Large intestine (tissue), 3 donors: ENCODE measurements at regions not wholly inside any gene's neighbourhood (a gene's known extent, or its start where the extent isn't known, plus 50 kb on each side); places are given as distances from the start of the nearest gene placed in this dataset.

Experiments
- DNase-seq, 2 donors: peaks; one replicate each; pipeline versions ENCODE4 v3.0.0 to v3.0.0-alpha.2; 2013
- H3K27ac ChIP-seq: one replicate; pipeline ENCODE4 v1.5.1; 2013; ENCODE audit warnings: low read length
- H3K27me3 ChIP-seq: 2 replicates; pipeline ENCODE4 v1.6.1; 2013; ENCODE audit warnings: low read length; ENCODE audit not compliant: control insufficient read depth, insufficient read depth
- H3K36me3 ChIP-seq: 2 replicates; pipeline ENCODE4 v1.6.1; 2013; ENCODE audit warnings: low read length; ENCODE audit not compliant: control insufficient read depth, insufficient read depth
- H3K4me1 ChIP-seq: one replicate; pipeline ENCODE4 v1.6.1; 2013; ENCODE audit warnings: low read length; ENCODE audit not compliant: control insufficient read depth, insufficient read depth
- H3K4me3 ChIP-seq: one replicate; pipeline ENCODE4 v1.5.1; 2013; ENCODE audit warnings: low read length
- H3K9me3 ChIP-seq: one replicate; pipeline ENCODE4 v1.6.1; 2013; ENCODE audit warnings: mild to moderate bottlenecking, low read depth, low read length, moderate library complexity; ENCODE audit not compliant: control insufficient read depth
- WGBS: methylation state at CpG from one replicate; pipeline ENCODE4 v1.1.5; 2013; ENCODE audit warnings: low lambda C conversion rate; ENCODE audit not compliant: insufficient coverage; 5-methylcytosine and 5-hydroxymethylcytosine counted together

- no peaks in the 10 kb centered on the region for H3K4me1 ChIP-seq
- no peaks in the 10 kb centered on the region for H3K9me3 ChIP-seq
- H3K27ac ChIP-seq, result no peak overlapping the region
- H3K4me3 ChIP-seq, result no peak overlapping the region
- no peaks in the 10 kb centered on the region for H3K36me3 ChIP-seq
- DNase-seq, result no peak
- H3K27me3 ChIP-seq, result no peaks in the 10 kb centered on the region
Observed at GRCh38 chr17:14971054-14971453, 294.1 kb downstream of the PMP22 start.

GRCh38 chr17:14959106-14959648, 305.9 kb downstream of the PMP22 start:
- Histone ChIP-seq H3K27me3 (no peaks in the 10 kb centered on the region), H3K27ac (no peak overlapping the region), H3K4me3 (no peak overlapping the region), H3K4me1 (no peaks in the 10 kb centered on the region), H3K9me3 (no peaks in the 10 kb centered on the region), H3K36me3 (no peaks in the 10 kb centered on the region)
- no peak for DNase-seq
- WGBS, result 40% methylated on average over 1 of the region's 2 CpGs

GRCh38 chr17:14953405-14953804, 311.7 kb downstream of the PMP22 start:
- Histone ChIP-seq H3K9me3 (no peaks in the 10 kb centered on the region), H3K4me1 (no peaks in the 10 kb centered on the region), H3K36me3 (no peaks in the 10 kb centered on the region), H3K4me3 (no peak overlapping the region), H3K27ac (no peak overlapping the region), H3K27me3 (no peaks in the 10 kb centered on the region)
- 80% methylated on average over 1 of the region's 5 CpGs for whole genome bisulfite sequencing
- DNase-seq, result no peak

GRCh38 chr17:14950686-14951085, 314.4 kb downstream of the PMP22 start:
- DNase-seq, result no peak
- H3K4me3 ChIP-seq, result no peak overlapping the region
- no peaks in the 10 kb centered on the region for H3K4me1 ChIP-seq
- H3K36me3 ChIP-seq, result no peaks in the 10 kb centered on the region
- no peaks in the 10 kb centered on the region for H3K27me3 ChIP-seq
- H3K9me3 ChIP-seq, result no peaks in the 10 kb centered on the region
- WGBS, result no CpG with 5 or more reads among the region's 2 CpGs
- no peak overlapping the region for H3K27ac ChIP-seq

- Histone ChIP-seq H3K9me3 (no peaks in the 10 kb centered on the region), H3K27me3 (no peaks in the 10 kb centered on the region), H3K4me1 (no peaks in the 10 kb centered on the region), H3K27ac (no peak overlapping the region), H3K36me3 (no peaks in the 10 kb centered on the region), H3K4me3 (no peak overlapping the region)
- no peak for DNase-seq
- 100% methylated on average over 1 of the region's 3 CpGs for WGBS
Observed at GRCh38 chr17:14950216-14950615, 314.9 kb downstream of the PMP22 start.

GRCh38 chr17:14947671-14948070, 317.5 kb downstream of the PMP22 start:
- Histone ChIP-seq H3K4me1 (no peaks in the 10 kb centered on the region), H3K27me3 (no peaks in the 10 kb centered on the region), H3K4me3 (no peak overlapping the region), H3K36me3 (no peaks in the 10 kb centered on the region), H3K9me3 (no peaks in the 10 kb centered on the region), H3K27ac (no peak overlapping the region)
- WGBS, result no CpG with 5 or more reads among the region's 2 CpGs
- no peak for DNase-seq

- WGBS, result 93% methylated on average over 3 of the region's 7 CpGs
Observed at GRCh38 chr17:14946481-14946880, 318.6 kb downstream of the PMP22 start.

GRCh38 chr17:14942526-14943190, 322.5 kb downstream of the PMP22 start:
- no CpG with 5 or more reads among the region's 3 CpGs for WGBS
- Histone ChIP-seq H3K27me3 (no peaks in the 10 kb centered on the region), H3K4me1 (no peaks in the 10 kb centered on the region), H3K9me3 (no peaks in the 10 kb centered on the region), H3K36me3 (no peaks in the 10 kb centered on the region), H3K4me3 (no peak overlapping the region), H3K27ac (no peak overlapping the region)
- no peak for DNase-seq

More at GRCh38 chr17:14946481-14946880, 318.6 kb downstream of the PMP22 start:
- no peaks in the 10 kb centered on the region for H3K27me3 ChIP-seq
- no peaks in the 10 kb centered on the region for H3K4me1 ChIP-seq
- no peak overlapping the region for H3K4me3 ChIP-seq
- no peak for DNase-seq
- H3K9me3 ChIP-seq, result no peaks in the 10 kb centered on the region
- H3K36me3 ChIP-seq, result no peaks in the 10 kb centered on the region
- H3K27ac ChIP-seq, result no peak overlapping the region

- Histone ChIP-seq H3K27me3 (no peaks in the 10 kb centered on the region), H3K27ac (no peak overlapping the region), H3K36me3 (no peaks in the 10 kb centered on the region), H3K4me1 (no peaks in the 10 kb centered on the region), H3K4me3 (no peak overlapping the region), H3K9me3 (no peaks in the 10 kb centered on the region)
- WGBS, result no CpG with 5 or more reads among the region's 3 CpGs
- DNase-seq, result no peak
Observed at GRCh38 chr17:14940938-14941265, 324.2 kb downstream of the PMP22 start.

GRCh38 chr17:14940108-14940937, 324.8 kb downstream of the PMP22 start:
- H3K36me3 ChIP-seq, result no peaks in the 10 kb centered on the region
- WGBS, result no CpG with 5 or more reads among the region's 4 CpGs
- no peak overlapping the region for H3K27ac ChIP-seq

More at GRCh38 chr17:14940108-14940937, 324.8 kb downstream of the PMP22 start:
- H3K4me3 ChIP-seq, result no peak overlapping the region
- H3K27me3 ChIP-seq, result no peaks in the 10 kb centered on the region
- H3K4me1 ChIP-seq, result no peaks in the 10 kb centered on the region
- no peaks in the 10 kb centered on the region for H3K9me3 ChIP-seq
- DNase-seq, result no peak
